Esophagus squamous epithelium (tissue), 5 donors: ENCODE measurements at regions not wholly inside any gene's neighbourhood (a gene's known extent, or its start where the extent isn't known, plus 50 kb on each side); places are given as distances from the start of the nearest gene placed in this dataset.

Experiments used
- DNase-seq: peaks from one replicate; lab custom pipeline; 2025; lab: John Stamatoyannopoulos, UW
- H3K27ac ChIP-seq, 4 donors: fragments of 200-600 bp; sonication (generic); one replicate each; pipeline ENCODE4 v1.5.1; 2016 to 2019; ENCODE audit warnings: mild to moderate bottlenecking in 1 of 4
- H3K27me3 ChIP-seq, 4 donors: fragments of 200-600 bp; sonication (generic); 1 replicate in 3 of 4; 2 replicates in 1 of 4; pipeline versions ENCODE4 v1.5.1 to v1.6.0; 2017 to 2021; ENCODE audit warnings: antibody characterized with exemption in 1 of 4
- H3K36me3 ChIP-seq, 3 donors: fragments of 200-600 bp; sonication (generic); one replicate each; pipeline ENCODE4 v1.5.1; 2016 to 2019
- H3K4me1 ChIP-seq, 3 donors: fragments of 200-600 bp; sonication (generic); one replicate each; pipeline ENCODE4 v1.5.1; 2017 to 2019
- H3K4me3 ChIP-seq, 4 donors: fragments of 200-600 bp; sonication (generic); 1 replicate in 3 of 4; 2 replicates in 1 of 4; pipeline ENCODE4 v1.5.1; 2016 to 2019; ENCODE audit warnings: mild to moderate bottlenecking in 2 of 4, moderate library complexity in 1 of 4
- H3K9me3 ChIP-seq, 3 donors: fragments of 200-600 bp; sonication (generic); one replicate each; pipeline ENCODE4 v1.5.1; 2016 to 2019
- CTCF ChIP-seq, 6 experiments: fragments of 450-650 bp in 4 of 6; fragments of 200-600 bp in 2 of 6; sonication (generic) in 2 of 6; IDR thresholded peaks; one replicate each; pipeline ENCODE4 v1.5.1; 2016 to 2019; ENCODE audit warnings: antibody characterized with exemption in 6 of 6, mild to moderate bottlenecking in 4 of 6, moderate library complexity in 4 of 6
- POLR2A ChIP-seq, 4 donors: fragments of 450-650 bp; IDR thresholded peaks; one replicate each; pipeline ENCODE4 v1.6.1; 2017; ENCODE audit warnings: antibody characterized with exemption in 4 of 4, mild to moderate bottlenecking in 4 of 4, moderate library complexity in 3 of 4
- WGBS, 2 donors: methylation state at CpG; one replicate each; pipeline ENCODE4 v1.1.5; 2018; 5-methylcytosine and 5-hydroxymethylcytosine counted together
- intact Hi-C: fragments of 100-400 bp; cut with DNase I; formaldehyde crosslinking; loops from one replicate; pipeline ENCODE4 v1.15.0; 2022
- donor health status: DM: yes; HTN: yes; CAD: no.

- no peak for TF ChIP-seq CTCF (IDR thresholded peaks at IDR 0.05)
- TF ChIP-seq POLR2A (IDR thresholded peaks at IDR 0.05), result no peak
- H3K9me3 ChIP-seq, result no peaks in the 10 kb centered on the region
- DNase-seq, result no peak
- no peaks in the 10 kb centered on the region for H3K36me3 ChIP-seq
- intact Hi-C loops, result no loop called here
- WGBS, 2 donors, result 74 to 89% methylated on average over 3 of the region's 3 CpGs
- no peak overlapping the region for H3K27ac ChIP-seq
- H3K4me3 ChIP-seq, result no peak overlapping the region
- no peaks in the 10 kb centered on the region for H3K27me3 ChIP-seq
- H3K4me1 ChIP-seq, result peaks cover 0 to 13% (median 0%) of the 10 kb centered on the region in 3 donors
Observed at GRCh38 chr1:221031458-221032203, 152.4 kb downstream of the HLX start.

- intact Hi-C loops, result no loop called here
Observed at GRCh38 chr1:221032204-221032585, 153.0 kb downstream of the HLX start.

GRCh38 chr1:221032637-221033280 lies 153.5 kb downstream of the HLX start:
- TF ChIP-seq CTCF (IDR thresholded peaks at IDR 0.05) (no peak), POLR2A (IDR thresholded peaks at IDR 0.05) (no peak)
- WGBS, 2 donors, result 31 to 38% methylated on average over 2 of the region's 2 CpGs
- peaks cover 0 to 13% (median 0%) of the 10 kb centered on the region in 3 donors for H3K4me1 ChIP-seq
- no peak for DNase-seq
- H3K4me3 ChIP-seq, result no peak overlapping the region
- no peaks in the 10 kb centered on the region for H3K9me3 ChIP-seq
- no peaks in the 10 kb centered on the region for H3K36me3 ChIP-seq
- peak overlapping the region in 1 of 4 donors; percentile 25 for H3K27ac ChIP-seq
- H3K27me3 ChIP-seq, result no peaks in the 10 kb centered on the region
- intact Hi-C loops, result no loop called here

More at GRCh38 chr1:221032204-221032585, 153.0 kb downstream of the HLX start:
- Histone ChIP-seq H3K4me1 (peaks cover 0 to 13% (median 0%) of the 10 kb centered on the region in 3 donors), H3K4me3 (no peak overlapping the region), H3K27me3 (no peaks in the 10 kb centered on the region), H3K9me3 (no peaks in the 10 kb centered on the region), H3K27ac (no peak overlapping the region), H3K36me3 (no peaks in the 10 kb centered on the region)
- DNase-seq, result no peak
- TF ChIP-seq CTCF (IDR thresholded peaks at IDR 0.05) (no peak), POLR2A (IDR thresholded peaks at IDR 0.05) (no peak)

GRCh38 chr1:221035662-221036153 lies 156.5 kb downstream of the HLX start:
- no peak overlapping the region for H3K27ac ChIP-seq
- TF ChIP-seq POLR2A (IDR thresholded peaks at IDR 0.05), result no peak
- H3K9me3 ChIP-seq, result no peaks in the 10 kb centered on the region
- intact Hi-C loops, result no loop called here
- peaks cover 0 to 7% (median 0%) of the 10 kb centered on the region in 3 donors for H3K4me1 ChIP-seq
- H3K4me3 ChIP-seq, result no peak overlapping the region
- no peaks in the 10 kb centered on the region for H3K27me3 ChIP-seq
- DNase-seq, result no peak
- H3K36me3 ChIP-seq, result no peaks in the 10 kb centered on the region
- 14 to 15% methylated on average over 6 of the region's 6 CpGs for WGBS, 2 donors

GRCh38 chr1:221039616-221040015 lies 160.4 kb downstream of the HLX start:
- whole genome bisulfite sequencing, 2 donors, result 67 to 71% methylated on average over 1 of the region's 1 CpG
- Histone ChIP-seq H3K4me3 (no peak overlapping the region), H3K36me3 (no peaks in the 10 kb centered on the region), H3K27me3 (no peaks in the 10 kb centered on the region), H3K9me3 (no peaks in the 10 kb centered on the region), H3K4me1 (no peaks in the 10 kb centered on the region), H3K27ac (no peak overlapping the region)
- no peak for DNase-seq
- intact Hi-C loops, result no loop called here
- TF ChIP-seq POLR2A (IDR thresholded peaks at IDR 0.05) (no peak), CTCF (IDR thresholded peaks at IDR 0.05) (no peak)
